DND-41 (cell line): ENCODE measurements at regions not wholly inside any gene's neighbourhood (a gene's known extent, or its start where the extent isn't known, plus 50 kb on each side); places are given as distances from the start of the nearest gene placed in this dataset.

Experiments
- EZH2 ChIP-seq: IDR thresholded peaks from 3 replicates; pipeline ENCODE4 v1.6.1; 2012; ENCODE audit warnings: borderline replicate concordance, low read depth, mild to moderate bottlenecking, moderate library complexity, low read length, inconsistent platforms; ENCODE audit not compliant: severe bottlenecking
- TF ChIP-seq, protein P1 (sequence below): IDR thresholded peaks from 2 replicates; pipeline ENCODE4 v1.5.1; 2012; ENCODE audit warnings: borderline replicate concordance, low read length, moderate library complexity, mild to moderate bottlenecking; ENCODE audit not compliant: poor library complexity, severe bottlenecking; ENCODE audit errors: extremely low read depth

DNA sequence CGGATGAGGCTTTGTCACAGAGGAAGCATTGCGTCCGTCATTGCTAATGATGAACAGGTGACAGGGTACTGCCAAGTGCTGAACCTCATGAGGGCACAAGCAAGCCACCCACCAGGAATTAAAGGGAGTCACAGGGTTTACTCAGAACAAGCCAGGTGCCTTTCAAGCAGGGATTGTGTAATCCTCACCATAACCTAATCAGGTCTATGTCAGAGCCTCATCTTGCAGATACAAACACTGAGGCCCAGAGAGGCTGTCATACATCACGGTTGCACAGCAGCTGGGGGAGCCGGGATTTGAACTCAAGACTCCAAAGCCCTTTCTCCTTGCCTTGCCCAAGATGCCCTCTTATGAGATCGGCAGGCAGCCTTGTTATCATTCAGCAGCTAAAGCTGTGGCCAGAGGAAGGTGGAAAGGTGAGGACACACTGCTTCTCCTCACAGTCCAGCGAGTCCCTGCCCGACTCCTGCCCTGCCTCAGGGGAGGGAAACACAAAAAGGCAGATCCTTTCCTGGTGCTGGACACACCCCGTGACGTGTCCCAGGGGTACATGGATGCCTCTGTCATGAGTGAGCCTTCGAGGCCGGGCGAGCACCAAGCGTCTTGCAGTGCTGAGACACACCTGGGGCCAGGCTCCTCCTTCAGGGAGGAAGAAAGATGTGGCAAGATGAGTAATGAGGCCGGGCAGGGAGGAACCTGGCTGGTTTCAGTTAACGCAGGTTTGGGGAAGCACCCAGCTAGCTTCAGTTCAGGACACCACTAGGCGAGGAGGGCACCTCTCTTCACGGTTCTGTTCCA lies 214.9 kb downstream of the LY86 start:
- TF ChIP-seq, protein P1, sequence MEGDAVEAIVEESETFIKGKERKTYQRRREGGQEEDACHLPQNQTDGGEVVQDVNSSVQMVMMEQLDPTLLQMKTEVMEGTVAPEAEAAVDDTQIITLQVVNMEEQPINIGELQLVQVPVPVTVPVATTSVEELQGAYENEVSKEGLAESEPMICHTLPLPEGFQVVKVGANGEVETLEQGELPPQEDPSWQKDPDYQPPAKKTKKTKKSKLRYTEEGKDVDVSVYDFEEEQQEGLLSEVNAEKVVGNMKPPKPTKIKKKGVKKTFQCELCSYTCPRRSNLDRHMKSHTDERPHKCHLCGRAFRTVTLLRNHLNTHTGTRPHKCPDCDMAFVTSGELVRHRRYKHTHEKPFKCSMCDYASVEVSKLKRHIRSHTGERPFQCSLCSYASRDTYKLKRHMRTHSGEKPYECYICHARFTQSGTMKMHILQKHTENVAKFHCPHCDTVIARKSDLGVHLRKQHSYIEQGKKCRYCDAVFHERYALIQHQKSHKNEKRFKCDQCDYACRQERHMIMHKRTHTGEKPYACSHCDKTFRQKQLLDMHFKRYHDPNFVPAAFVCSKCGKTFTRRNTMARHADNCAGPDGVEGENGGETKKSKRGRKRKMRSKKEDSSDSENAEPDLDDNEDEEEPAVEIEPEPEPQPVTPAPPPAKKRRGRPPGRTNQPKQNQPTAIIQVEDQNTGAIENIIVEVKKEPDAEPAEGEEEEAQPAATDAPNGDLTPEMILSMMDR: no peak
- TF ChIP-seq EZH2: no peak
